Hepatocyte (in vitro differentiated cells): ENCODE measurements at regions not wholly inside any gene's neighbourhood (a gene's known extent, or its start where the extent isn't known, plus 50 kb on each side); places are given as distances from the start of the nearest gene placed in this dataset.

ENCODE experiments used
- EZH2phosphoT487 ChIP-seq: fragments of 200-600 bp; sonication (generic); IDR thresholded peaks from one replicate; pipeline ENCODE4 v1.6.1; 2018; ENCODE audit warnings: antibody characterized with exemption, mild to moderate bottlenecking, low read depth, moderate library complexity; ENCODE audit not compliant: unreplicated experiment, severe bottlenecking
- TF ChIP-seq, protein P1 (sequence below): fragments of 200-600 bp; sonication (generic); IDR thresholded peaks from 2 replicates; pipeline ENCODE4 v1.5.1; 2016; ENCODE audit warnings: antibody characterized with exemption, mild to moderate bottlenecking; ENCODE audit not compliant: poor library complexity

- TF ChIP-seq EZH2phosphoT487 = no peak
- TF ChIP-seq, protein P1, sequence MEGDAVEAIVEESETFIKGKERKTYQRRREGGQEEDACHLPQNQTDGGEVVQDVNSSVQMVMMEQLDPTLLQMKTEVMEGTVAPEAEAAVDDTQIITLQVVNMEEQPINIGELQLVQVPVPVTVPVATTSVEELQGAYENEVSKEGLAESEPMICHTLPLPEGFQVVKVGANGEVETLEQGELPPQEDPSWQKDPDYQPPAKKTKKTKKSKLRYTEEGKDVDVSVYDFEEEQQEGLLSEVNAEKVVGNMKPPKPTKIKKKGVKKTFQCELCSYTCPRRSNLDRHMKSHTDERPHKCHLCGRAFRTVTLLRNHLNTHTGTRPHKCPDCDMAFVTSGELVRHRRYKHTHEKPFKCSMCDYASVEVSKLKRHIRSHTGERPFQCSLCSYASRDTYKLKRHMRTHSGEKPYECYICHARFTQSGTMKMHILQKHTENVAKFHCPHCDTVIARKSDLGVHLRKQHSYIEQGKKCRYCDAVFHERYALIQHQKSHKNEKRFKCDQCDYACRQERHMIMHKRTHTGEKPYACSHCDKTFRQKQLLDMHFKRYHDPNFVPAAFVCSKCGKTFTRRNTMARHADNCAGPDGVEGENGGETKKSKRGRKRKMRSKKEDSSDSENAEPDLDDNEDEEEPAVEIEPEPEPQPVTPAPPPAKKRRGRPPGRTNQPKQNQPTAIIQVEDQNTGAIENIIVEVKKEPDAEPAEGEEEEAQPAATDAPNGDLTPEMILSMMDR = peak; percentile 67
Measured at GRCh38 chr18:45386041-45386655, 229.1 kb upstream of the SLC14A2 start.
